ENCODE measurements at regions not wholly inside any gene's neighbourhood (a gene's known extent, or its start where the extent isn't known, plus 50 kb on each side); places are given as distances from the start of the nearest gene placed in this dataset.

DNA sequence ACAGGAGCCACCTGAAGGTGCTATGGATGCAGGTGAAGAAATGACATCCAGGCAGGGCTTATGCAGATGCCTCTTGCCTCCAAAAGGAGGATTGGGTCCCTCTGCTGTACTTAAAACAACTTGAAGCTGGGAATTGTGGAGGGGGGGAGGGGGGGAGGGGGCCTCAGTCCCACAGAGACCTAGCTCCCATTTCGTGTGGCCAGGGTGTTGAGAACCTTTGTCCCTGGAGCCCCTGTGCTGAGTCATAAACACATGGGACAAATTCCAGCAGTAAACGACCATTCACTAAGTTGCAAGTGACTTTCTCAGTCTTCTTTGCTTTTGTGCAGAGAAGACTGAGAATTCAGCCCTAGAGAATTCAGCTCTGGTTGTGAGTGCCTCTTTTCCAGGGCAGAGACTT lies 96.5 kb upstream of the PODXL start:
- no peak overlapping the region for H2AK5ac ChIP-seq (ENCODE audit: low read depth, low read length)
- peak overlapping the region; percentile 64; the same call in 1 of the 3 replicates for H2BK15ac ChIP-seq (ENCODE audit: low read depth, low read length)
- H3K18ac ChIP-seq (ENCODE audit: low read depth, low read length), result no peak overlapping the region
- no peak overlapping the region; the same call in 1 of the 2 replicates for H3K14ac ChIP-seq (replicated peaks; ENCODE audit: low read depth, low read length)
- no peak overlapping the region; the same call in 1 of the 2 replicates for H3K23ac ChIP-seq (ENCODE audit: low read depth, low read length)
- no CpG with 5 or more reads among the region's 2 CpGs for WGBS, 2 experiments (ENCODE audit: extremely low coverage in 2 of 2, insufficient read length in 1 of 2)
- H4K8ac ChIP-seq (ENCODE audit: low read depth in 2 of 2, low read length in 2 of 2), result no peak overlapping the region
- H3K27me3 ChIP-seq (ENCODE audit: control insufficient read depth, insufficient read depth, low read length), result peaks cover 2% of the 10 kb centered on the region; the same call in 1 of the 2 replicates
- H4K91ac ChIP-seq (ENCODE audit: insufficient read depth, low read depth, low read length), result no peak overlapping the region; the same call in 1 of the 2 replicates
- ChIA-PET CTCF (no interaction called here), POLR2A (ENCODE audit: unreplicated experiment) (no interaction called here)
- no peaks in the 10 kb centered on the region for H4K20me1 ChIP-seq (ENCODE audit: insufficient read depth, low read length)
- in situ Hi-C loops (cut with MboI; ENCODE audit: low sequenced_read_pairs), result loop anchor here (5.0 to 10.0 kb wide), 2 partner anchors 108 to 141 kb away; no protein-coding TSS in a partner anchor
- H3K9me1 ChIP-seq (ENCODE audit: insufficient read depth, low read length), result peaks cover 11% of the 10 kb centered on the region
- no peak overlapping the region for H2AK9ac ChIP-seq (replicated peaks; ENCODE audit: low read depth, low read length, poor library complexity)
- no peak overlapping the region for H2BK5ac ChIP-seq (ENCODE audit: low read depth, low read length, poor library complexity, severe bottlenecking)
- no peak overlapping the region for H4K5ac ChIP-seq (ENCODE audit: low read depth, low read length)
- ATAC-seq (ENCODE audit: low read depth), result no peak
- no peaks in the 10 kb centered on the region for H3K9me3 ChIP-seq (ENCODE audit: control insufficient read depth, insufficient read depth, low read length)
- no peak overlapping the region for H3K4me3 ChIP-seq (ENCODE audit: insufficient read depth, low read depth, low read length)
- H3K79me1 ChIP-seq (ENCODE audit: low read depth in 1 of 2, low read length in 2 of 2), result peaks cover 0 to 8% of the 10 kb centered on the region in 2 experiments; a peak in 1 of 4 replicates
- DNase-seq, result no peak
- no peak overlapping the region for H3K9ac ChIP-seq (ENCODE audit: low read depth, low read length)
- H2AFZ ChIP-seq (replicated peaks; ENCODE audit: low read length, poor library complexity), result peak overlapping the region; percentile 86
- no TSS peak for BruUV-seq (replicated peaks)
- peak overlapping the region; percentile 82; the same call in 1 of the 2 replicates for H2BK20ac ChIP-seq (ENCODE audit: low read depth, low read length)
- TF ChIP-seq MAZ (IDR thresholded peaks at IDR 0.05; ENCODE audit: borderline replicate concordance, low read depth, low read length) (no peak), POLR2A (IDR thresholded peaks at IDR 0.05; ENCODE audit: low read depth, low read length) (no peak), SMC3 (IDR thresholded peaks at IDR 0.05; ENCODE audit: low read depth, low read length) (no peak), RCOR1 (IDR thresholded peaks at IDR 0.05; ENCODE audit: insufficient replicate concordance, low read length) (no peak), CHD1 (IDR thresholded peaks at IDR 0.05; ENCODE audit: low read depth, low read length) (no peak), MXI1 (IDR thresholded peaks at IDR 0.05; ENCODE audit: borderline replicate concordance, low read depth, low read length) (no peak), BHLHE40 (IDR thresholded peaks at IDR 0.05; ENCODE audit: low read depth, low read length) (no peak), RFX5 (IDR thresholded peaks at IDR 0.05; ENCODE audit: low read depth, low read length) (no peak), MAFK (IDR thresholded peaks at IDR 0.05; ENCODE audit: low read depth, low read length) (no peak), CEBPB (IDR thresholded peaks at IDR 0.05; ENCODE audit: low read depth, low read length) (no peak), FOS (IDR thresholded peaks at IDR 0.05; ENCODE audit: low read depth, low read length) (no peak), NFE2L2 (IDR thresholded peaks at IDR 0.05; ENCODE audit: low read depth, low read length) (no peak), RAD21 (IDR thresholded peaks at IDR 0.05; ENCODE audit: low read length) (no peak)
- TF ChIP-seq, protein P1, sequence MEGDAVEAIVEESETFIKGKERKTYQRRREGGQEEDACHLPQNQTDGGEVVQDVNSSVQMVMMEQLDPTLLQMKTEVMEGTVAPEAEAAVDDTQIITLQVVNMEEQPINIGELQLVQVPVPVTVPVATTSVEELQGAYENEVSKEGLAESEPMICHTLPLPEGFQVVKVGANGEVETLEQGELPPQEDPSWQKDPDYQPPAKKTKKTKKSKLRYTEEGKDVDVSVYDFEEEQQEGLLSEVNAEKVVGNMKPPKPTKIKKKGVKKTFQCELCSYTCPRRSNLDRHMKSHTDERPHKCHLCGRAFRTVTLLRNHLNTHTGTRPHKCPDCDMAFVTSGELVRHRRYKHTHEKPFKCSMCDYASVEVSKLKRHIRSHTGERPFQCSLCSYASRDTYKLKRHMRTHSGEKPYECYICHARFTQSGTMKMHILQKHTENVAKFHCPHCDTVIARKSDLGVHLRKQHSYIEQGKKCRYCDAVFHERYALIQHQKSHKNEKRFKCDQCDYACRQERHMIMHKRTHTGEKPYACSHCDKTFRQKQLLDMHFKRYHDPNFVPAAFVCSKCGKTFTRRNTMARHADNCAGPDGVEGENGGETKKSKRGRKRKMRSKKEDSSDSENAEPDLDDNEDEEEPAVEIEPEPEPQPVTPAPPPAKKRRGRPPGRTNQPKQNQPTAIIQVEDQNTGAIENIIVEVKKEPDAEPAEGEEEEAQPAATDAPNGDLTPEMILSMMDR (conservative IDR thresholded peaks at IDR 0.05; ENCODE audit: low read depth, low read length), result no peak
- TF ChIP-seq, protein P2, sequence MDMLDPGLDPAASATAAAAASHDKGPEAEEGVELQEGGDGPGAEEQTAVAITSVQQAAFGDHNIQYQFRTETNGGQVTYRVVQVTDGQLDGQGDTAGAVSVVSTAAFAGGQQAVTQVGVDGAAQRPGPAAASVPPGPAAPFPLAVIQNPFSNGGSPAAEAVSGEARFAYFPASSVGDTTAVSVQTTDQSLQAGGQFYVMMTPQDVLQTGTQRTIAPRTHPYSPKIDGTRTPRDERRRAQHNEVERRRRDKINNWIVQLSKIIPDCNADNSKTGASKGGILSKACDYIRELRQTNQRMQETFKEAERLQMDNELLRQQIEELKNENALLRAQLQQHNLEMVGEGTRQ (IDR thresholded peaks at IDR 0.05; ENCODE audit: low read depth, low read length), result no peak
- TF ChIP-seq, protein P3, sequence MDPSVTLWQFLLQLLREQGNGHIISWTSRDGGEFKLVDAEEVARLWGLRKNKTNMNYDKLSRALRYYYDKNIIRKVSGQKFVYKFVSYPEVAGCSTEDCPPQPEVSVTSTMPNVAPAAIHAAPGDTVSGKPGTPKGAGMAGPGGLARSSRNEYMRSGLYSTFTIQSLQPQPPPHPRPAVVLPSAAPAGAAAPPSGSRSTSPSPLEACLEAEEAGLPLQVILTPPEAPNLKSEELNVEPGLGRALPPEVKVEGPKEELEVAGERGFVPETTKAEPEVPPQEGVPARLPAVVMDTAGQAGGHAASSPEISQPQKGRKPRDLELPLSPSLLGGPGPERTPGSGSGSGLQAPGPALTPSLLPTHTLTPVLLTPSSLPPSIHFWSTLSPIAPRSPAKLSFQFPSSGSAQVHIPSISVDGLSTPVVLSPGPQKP (IDR thresholded peaks at IDR 0.05; ENCODE audit: borderline replicate concordance, low read depth, low read length), result no peak
- H3K4ac ChIP-seq (ENCODE audit: low read depth, low read length), result peak overlapping the region; percentile 71; the same call in 1 of the 2 replicates
- peak overlapping the region; percentile 82; the same call in 1 of the 2 replicates for H2BK120ac ChIP-seq (ENCODE audit: low read depth, low read length)
- dilution Hi-C loops (cut with HindIII; ENCODE audit: low sequenced_read_pairs, unreplicated experiment), result no loop called here
- no peak overlapping the region for H3K4me2 ChIP-seq (ENCODE audit: low read depth, low read length)
- intact Hi-C loops (cut with micrococcal nuclease), result loop anchor here (5.0 kb wide), 1 partner anchor 546 kb away; no protein-coding TSS in a partner anchor
- no peak overlapping the region for H3K27ac ChIP-seq (ENCODE audit: insufficient read depth, low read length)
- no peaks in the 10 kb centered on the region for H3K4me1 ChIP-seq (ENCODE audit: control insufficient read depth, insufficient read depth, low read length)
- no peak overlapping the region for H3K56ac ChIP-seq (ENCODE audit: extremely low read depth, insufficient read depth, low read length)
- no peaks in the 10 kb centered on the region for H3K36me3 ChIP-seq (ENCODE audit: control insufficient read depth, insufficient read depth, low read length)

All from IMR-90 (cell line).